HCT116 (cell line): ENCODE measurements at regions not wholly inside any gene's neighbourhood (a gene's known extent, or its start where the extent isn't known, plus 50 kb on each side); places are given as distances from the start of the nearest gene placed in this dataset.

Experiments
- ATAC-seq: fragments of 200-7000 bp; cut with Tn5 transposase; 2 replicates; pipeline ENCODE4 v1.9.1; 2020; ENCODE audit warnings: mild to moderate bottlenecking, moderate library complexity
- BruUV-seq: library from RNA; stranded (reverse); fragments of 400-500 nt; replicated peaks from 2 replicates; lab custom pipeline; 2021; lab: Mats Ljungman, UMichigan
- CTCF ChIA-PET: fragments of 300-600 bp; sonication (Branson Sonifier 250); formaldehyde crosslinking; loops from one replicate; lab custom pipeline; 2021; ENCODE audit warnings: antibody characterized with exemption; lab: Charles Lee
- POLR2A ChIA-PET: fragments of 300-600, 350-600 bp; sonication (Branson Sonifier 250); formaldehyde crosslinking; loops from one replicate; lab custom pipeline; 2021; ENCODE audit warnings: antibody characterized with exemption; lab: Charles Lee
- RAD21 ChIA-PET, 2 experiments: fragments of 300-600 bp; sonication (Branson Sonifier 250); formaldehyde crosslinking; loops; one replicate each; lab custom pipeline; 2023; ENCODE audit warnings: low total read pairs in 2 of 2; ENCODE audit not compliant: uncharacterized antibody in 2 of 2, unreplicated experiment in 2 of 2, low non-redundant PET in 1 of 2; lab: Charles Lee
- DNase-seq: peaks from one replicate; pipeline ENCODE4 v3.0.0-alpha.2; 2010; ENCODE audit warnings: low read depth, low spot score
- H2AFZ ChIP-seq: fragments of 200-600 bp; shearing (Covaris generic), sonication (generic); 2 replicates; pipeline ENCODE4 v1.6.1; 2017; ENCODE audit warnings: low read depth, mixed run types, mixed read lengths, antibody characterized with exemption, low read length; ENCODE audit not compliant: poor library complexity, severe bottlenecking
- H3K27ac ChIP-seq: 2 replicates; pipeline ENCODE4 v1.5.1; 2012; ENCODE audit warnings: low read depth, low read length
- H3K27me3 ChIP-seq: fragments of 200-600 bp; sonication (generic); 2 replicates; pipeline ENCODE4 v1.6.1; 2016; ENCODE audit warnings: mixed run types, low read length, mixed read lengths; ENCODE audit not compliant: insufficient read depth
- H3K36me3 ChIP-seq, 2 experiments: fragments of 200-500 bp in 1 of 2; fragments of 200-600 bp in 1 of 2; sonication (Bioruptor generic) in 1 of 2; sonication (generic) in 1 of 2; 2 replicates each; pipeline versions ENCODE4 v1.5.1 to v1.6.1; 2014 to 2016; ENCODE audit warnings: low read length in 2 of 2, inconsistent platforms in 1 of 2, mixed read lengths in 1 of 2, mixed run types in 1 of 2; ENCODE audit not compliant: insufficient read depth in 2 of 2, control insufficient read depth in 1 of 2
- H3K4me1 ChIP-seq, 2 experiments: fragments of 200-600 bp in 1 of 2; sonication (generic) in 1 of 2; 2 replicates each; pipeline versions ENCODE4 v1.5.1 to v1.6.1; 2012 to 2017; ENCODE audit warnings: low read length in 2 of 2, inconsistent platforms in 1 of 2, mild to moderate bottlenecking in 1 of 2, mixed read lengths in 1 of 2, mixed run types in 1 of 2, moderate library complexity in 1 of 2; ENCODE audit not compliant: insufficient read depth in 2 of 2, control insufficient read depth in 1 of 2
- H3K4me2 ChIP-seq: fragments of 200-600 bp; sonication (generic); 2 replicates; pipeline ENCODE4 v1.6.1; 2017; ENCODE audit warnings: mixed run types, low read length, mixed read lengths
- H3K4me3 ChIP-seq, 2 experiments: fragments of 200-600 bp in 1 of 2; sonication (generic) in 1 of 2; replicated peaks in 1 of 2; 2 replicates each; pipeline ENCODE4 v1.5.1; 2011 to 2016; ENCODE audit warnings: low read length in 2 of 2, control low read depth in 1 of 2, low read depth in 1 of 2, mild to moderate bottlenecking in 1 of 2, mixed read lengths in 1 of 2, mixed run types in 1 of 2
- H3K79me2 ChIP-seq: fragments of 200-600 bp; sonication (generic); 2 replicates; pipeline ENCODE4 v1.6.1; 2017; ENCODE audit warnings: mild to moderate bottlenecking, mixed run types, low read length, moderate library complexity, mixed read lengths; ENCODE audit not compliant: insufficient read depth
- H3K9ac ChIP-seq: fragments of 200-600 bp; sonication (generic); 2 replicates; pipeline ENCODE4 v1.6.1; 2016; ENCODE audit warnings: low read length, mixed read lengths
- H3K9me2 ChIP-seq: fragments of 200-600 bp; sonication (generic), shearing (Covaris generic); 2 replicates; pipeline ENCODE4 v1.6.1; 2017; ENCODE audit warnings: mixed run types, mild to moderate bottlenecking, moderate library complexity; ENCODE audit not compliant: insufficient read depth
- H3K9me3 ChIP-seq, 2 experiments: fragments of 200-500 bp in 1 of 2; fragments of 200-600 bp in 1 of 2; sonication (Bioruptor generic) in 1 of 2; sonication (generic) in 1 of 2; 2 replicates each; pipeline ENCODE4 v1.6.1; 2014 to 2017; ENCODE audit warnings: low read length in 2 of 2, mixed read lengths in 2 of 2, inconsistent platforms in 1 of 2, low read depth in 1 of 2, mild to moderate bottlenecking in 1 of 2, mixed run types in 1 of 2, moderate library complexity in 1 of 2; ENCODE audit not compliant: control insufficient read depth in 1 of 2, insufficient read depth in 1 of 2
- H4K20me1 ChIP-seq: fragments of 200-600 bp; sonication (generic), shearing (Covaris generic); 2 replicates; pipeline ENCODE4 v1.6.1; 2017; ENCODE audit warnings: mixed run types, mild to moderate bottlenecking, moderate library complexity; ENCODE audit not compliant: insufficient read depth
- CEBPB ChIP-seq: IDR thresholded peaks from 2 replicates; pipeline ENCODE4 v1.6.1; 2012; ENCODE audit warnings: low read depth
- EGR1 ChIP-seq: IDR thresholded peaks from 2 replicates; pipeline ENCODE4 v1.6.1; 2012; ENCODE audit warnings: low read depth
- ELF1 ChIP-seq: IDR thresholded peaks from 2 replicates; pipeline ENCODE4 v1.6.1; 2012; ENCODE audit warnings: low read depth, borderline replicate concordance
- RAD21 ChIP-seq: IDR thresholded peaks from 2 replicates; pipeline ENCODE4 v1.6.1; 2012; ENCODE audit warnings: low read depth, mild to moderate bottlenecking
- REST ChIP-seq: IDR thresholded peaks from 2 replicates; pipeline ENCODE4 v1.6.1; 2012; ENCODE audit warnings: low read depth
- SIN3A ChIP-seq: IDR thresholded peaks from 2 replicates; pipeline ENCODE4 v1.6.1; 2012; ENCODE audit warnings: low read depth
- SRF ChIP-seq: IDR thresholded peaks from 2 replicates; pipeline ENCODE4 v1.6.1; 2012; ENCODE audit warnings: low read depth
- TCF7L2 ChIP-seq: IDR thresholded peaks from 2 replicates; pipeline ENCODE4 v1.7.0; 2011; ENCODE audit warnings: borderline replicate concordance, inconsistent platforms; ENCODE audit not compliant: insufficient read depth, insufficient read length; ENCODE audit errors: extremely low read depth
- YY1 ChIP-seq: IDR thresholded peaks from 2 replicates; pipeline ENCODE4 v1.6.1; 2011; ENCODE audit warnings: low read length, low read depth, moderate library complexity, mild to moderate bottlenecking; ENCODE audit not compliant: insufficient replicate concordance; ENCODE audit errors: extremely low read depth
- ZBTB33 ChIP-seq: IDR thresholded peaks from 2 replicates; pipeline ENCODE4 v1.6.1; 2011; ENCODE audit warnings: mild to moderate bottlenecking, low read length, moderate library complexity; ENCODE audit not compliant: insufficient replicate concordance; ENCODE audit errors: extremely low read depth
- ZFX ChIP-seq: fragments of 450-650 bp; IDR thresholded peaks from 2 replicates; pipeline ENCODE4 v1.6.1; 2017
- ZNF274 ChIP-seq: fragments of 200-500 bp; sonication (Bioruptor generic); IDR thresholded peaks from 2 replicates; pipeline ENCODE4 v1.6.1; 2014; ENCODE audit warnings: mild to moderate bottlenecking, low read depth, low read length, inconsistent platforms
- intact Hi-C: fragments of 100-400 bp; cut with micrococcal nuclease; formaldehyde crosslinking; loops from 2 replicates; pipeline ENCODE4 v1.10.0; 2022

- RAD21 ChIA-PET: no interaction called here
- no peaks in the 10 kb centered on the region for H3K9me3 ChIP-seq
- no peak for TF ChIP-seq RAD21
- no peak for TF ChIP-seq ZBTB33
- no peak for TF ChIP-seq CEBPB
- no peak for TF ChIP-seq EGR1
- no peak for TF ChIP-seq ZFX
- no TSS peak for BruUV-seq
- H3K9me2 ChIP-seq: no peaks in the 10 kb centered on the region
- H3K27ac ChIP-seq: no peak overlapping the region
- H3K27me3 ChIP-seq: no peaks in the 10 kb centered on the region
- H3K9ac ChIP-seq: no peak overlapping the region
- H3K4me3 ChIP-seq: no peak overlapping the region
- CTCF ChIA-PET: no interaction called here
- no peaks in the 10 kb centered on the region for H4K20me1 ChIP-seq
- H3K36me3 ChIP-seq: no peaks in the 10 kb centered on the region
- POLR2A ChIA-PET: no interaction called here
- intact Hi-C loops: no loop called here
- no peaks in the 10 kb centered on the region for H3K79me2 ChIP-seq
- no peak overlapping the region for H3K4me2 ChIP-seq
- DNase-seq (no peak), ATAC-seq (no peak)
- H3K4me1 ChIP-seq: no peaks in the 10 kb centered on the region
- H2AFZ ChIP-seq: no peak overlapping the region
Observed at GRCh38 chr3:17946619-17947018, 204.2 kb upstream of the TBC1D5 start.

- Histone ChIP-seq H3K9ac (no peak overlapping the region), H3K79me2 (no peaks in the 10 kb centered on the region), H3K27me3 (no peaks in the 10 kb centered on the region), H3K27ac (no peak overlapping the region), H3K4me1 (no peaks in the 10 kb centered on the region), H3K9me3 (no peaks in the 10 kb centered on the region), H2AFZ (no peak overlapping the region), H3K4me3 (no peak overlapping the region), H4K20me1 (no peaks in the 10 kb centered on the region), H3K4me2 (no peak overlapping the region), H3K9me2 (no peaks in the 10 kb centered on the region), H3K36me3 (no peaks in the 10 kb centered on the region)
- RAD21 ChIA-PET: no interaction called here
- DNase-seq (no peak), ATAC-seq (no peak)
- POLR2A ChIA-PET: no interaction called here
- BruUV-seq: no TSS peak
- intact Hi-C loops: no loop called here
- CTCF ChIA-PET: no interaction called here
- TF ChIP-seq RAD21 (no peak), SIN3A (no peak), CEBPB (no peak), REST (no peak), TCF7L2 (no peak), YY1 (no peak), SRF (no peak), ELF1 (no peak), ZBTB33 (no peak), ZNF274 (no peak)
Observed at GRCh38 chr3:17945799-17946399, 203.5 kb upstream of the TBC1D5 start.
